NCI-H446 (cell line): ENCODE measurements at regions not wholly inside any gene's neighbourhood (a gene's known extent, or its start where the extent isn't known, plus 50 kb on each side); places are given as distances from the start of the nearest gene placed in this dataset.
A peak's percentile ranks its signal among the peaks of the same experiment; 100 is the strongest.

ENCODE experiments used
- DNase-seq, 2 experiments: peaks; one replicate each; lab custom pipeline; 2025; lab: John Stamatoyannopoulos, UW

GRCh38 chr13:74409551-74409950 is 275.3 kb upstream of the KLF12 start:
- DNase-seq, result no peak

GRCh38 chr13:74406420-74406819 is 272.2 kb upstream of the KLF12 start:
- DNase-seq, result no peak

- DNase-seq, result no peak
These were observed 264.4 kb upstream of the KLF12 start for GRCh38 chr13:74398599-74398998.

- DNase-seq, result no peak
These were observed 254.9 kb upstream of the KLF12 start for GRCh38 chr13:74389056-74389455.

GRCh38 chr13:74388626-74389025 is 254.4 kb upstream of the KLF12 start:
- DNase-seq, result no peak

- DNase-seq, result no peak
These were observed 238.3 kb upstream of the KLF12 start for GRCh38 chr13:74372511-74372910.

GRCh38 chr13:74367193-74367592 is 233.0 kb upstream of the KLF12 start:
- DNase-seq, result no peak

GRCh38 chr13:74361274-74361673 is 227.1 kb upstream of the KLF12 start:
- DNase-seq, result no peak

GRCh38 chr13:74346960-74347359 is 212.8 kb upstream of the KLF12 start:
- no peak for DNase-seq

GRCh38 chr13:74338341-74338740 is 204.1 kb upstream of the KLF12 start:
- DNase-seq, result no peak

GRCh38 chr13:74336546-74336945 is 202.3 kb upstream of the KLF12 start:
- DNase-seq, result peak in 1 of 2 experiments; percentile 5

GRCh38 chr13:74335370-74335769 is 201.2 kb upstream of the KLF12 start:
- no peak for DNase-seq

GRCh38 chr13:74329962-74330361 is 195.8 kb upstream of the KLF12 start:
- DNase-seq, result no peak

- peak; percentile 1 to 41 for DNase-seq
These were observed 190.9 kb upstream of the KLF12 start for GRCh38 chr13:74325106-74325505.

- DNase-seq, result no peak
These were observed 190.1 kb upstream of the KLF12 start for GRCh38 chr13:74324338-74324737.

GRCh38 chr13:74322562-74322961 is 188.4 kb upstream of the KLF12 start:
- DNase-seq, result no peak

GRCh38 chr13:74320282-74320681 is 186.1 kb upstream of the KLF12 start:
- no peak for DNase-seq

- no peak for DNase-seq
These were observed 182.3 kb upstream of the KLF12 start for GRCh38 chr13:74316547-74316946.

GRCh38 chr13:74306496-74306895 is 172.3 kb upstream of the KLF12 start:
- no peak for DNase-seq

- DNase-seq, result no peak
These were observed 171.7 kb upstream of the KLF12 start for GRCh38 chr13:74305876-74306275.

GRCh38 chr13:74301258-74301935 is 167.2 kb upstream of the KLF12 start:
- no peak for DNase-seq

- no peak for DNase-seq
These were observed 166.0 kb upstream of the KLF12 start for GRCh38 chr13:74300162-74300561.

GRCh38 chr13:74299721-74300120 is 165.5 kb upstream of the KLF12 start:
- no peak for DNase-seq

- DNase-seq, result no peak
These were observed 164.7 kb upstream of the KLF12 start for GRCh38 chr13:74298923-74299322.
